ENCODE measurements at regions not wholly inside any gene's neighbourhood (a gene's known extent, or its start where the extent isn't known, plus 50 kb on each side); places are given as distances from the start of the nearest gene placed in this dataset.

DNA sequence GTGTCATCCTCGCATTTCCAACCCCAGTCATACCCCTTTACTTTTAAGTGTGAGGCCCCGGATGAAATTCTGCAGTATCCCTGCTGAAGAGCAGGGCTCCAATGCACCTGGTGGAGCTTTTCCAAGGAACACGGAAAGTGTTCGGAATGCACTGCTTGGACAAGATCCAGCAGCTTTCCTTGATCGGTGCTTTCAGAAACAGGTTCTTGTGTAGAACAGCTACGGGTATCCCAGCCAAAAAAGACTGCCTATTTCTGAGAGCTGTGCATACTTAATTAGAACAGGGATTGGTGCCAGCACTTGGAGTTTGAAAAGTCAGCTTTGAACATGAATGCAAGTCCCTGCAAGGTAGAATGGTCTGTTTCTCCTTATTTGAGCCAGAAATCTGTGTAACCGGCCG is 87.2 kb upstream of the C1QTNF9B start:
- no peak for DNase-seq

DNA sequence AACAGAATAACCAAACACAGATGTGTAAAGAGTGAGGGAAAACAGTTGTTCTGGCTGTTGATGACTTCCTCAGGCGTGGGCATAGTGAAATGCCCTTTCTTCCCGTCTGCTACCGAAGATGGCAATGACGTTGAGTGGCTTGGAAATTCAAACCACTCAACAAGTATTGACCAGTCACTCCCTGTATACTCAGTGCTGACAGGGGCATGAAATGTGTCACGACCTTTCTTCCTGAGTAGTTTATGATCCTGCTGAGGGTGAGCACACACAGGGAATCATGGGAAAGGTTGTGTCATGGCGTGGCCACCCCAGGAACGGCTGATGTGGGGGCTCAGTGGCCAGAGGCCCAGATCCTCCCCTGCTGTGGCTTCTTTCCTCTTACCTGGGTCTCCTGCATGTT is 87.8 kb upstream of the C1QTNF9B start:
- DNase-seq: no peak

DNA sequence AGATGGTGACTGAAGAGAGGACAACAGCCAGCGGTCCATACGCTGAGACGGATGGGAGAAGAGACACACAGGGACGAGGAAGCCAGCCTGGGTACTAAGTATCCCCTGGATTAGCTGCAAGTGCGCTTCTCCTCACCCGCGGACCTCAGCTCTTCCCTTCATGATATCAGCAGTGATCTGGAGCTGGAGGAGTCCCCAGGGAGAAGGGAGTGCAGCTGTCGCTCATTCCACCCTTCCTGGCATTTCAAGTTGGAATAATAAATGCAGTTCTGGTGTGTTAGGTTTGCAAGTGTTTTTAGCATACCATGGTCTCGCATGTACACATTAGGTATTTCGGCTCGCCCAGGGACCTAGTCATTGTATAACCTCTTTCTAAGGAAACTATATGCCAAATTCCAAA is 88.5 kb upstream of the C1QTNF9B start:
- DNase-seq: no peak

GRCh38 chr13:23986619-23987018 is 89.3 kb upstream of the C1QTNF9B start:
- DNase-seq: no peak

GRCh38 chr13:23987331-23987894 is 90.1 kb upstream of the C1QTNF9B start:
- DNase-seq: no peak

DNA sequence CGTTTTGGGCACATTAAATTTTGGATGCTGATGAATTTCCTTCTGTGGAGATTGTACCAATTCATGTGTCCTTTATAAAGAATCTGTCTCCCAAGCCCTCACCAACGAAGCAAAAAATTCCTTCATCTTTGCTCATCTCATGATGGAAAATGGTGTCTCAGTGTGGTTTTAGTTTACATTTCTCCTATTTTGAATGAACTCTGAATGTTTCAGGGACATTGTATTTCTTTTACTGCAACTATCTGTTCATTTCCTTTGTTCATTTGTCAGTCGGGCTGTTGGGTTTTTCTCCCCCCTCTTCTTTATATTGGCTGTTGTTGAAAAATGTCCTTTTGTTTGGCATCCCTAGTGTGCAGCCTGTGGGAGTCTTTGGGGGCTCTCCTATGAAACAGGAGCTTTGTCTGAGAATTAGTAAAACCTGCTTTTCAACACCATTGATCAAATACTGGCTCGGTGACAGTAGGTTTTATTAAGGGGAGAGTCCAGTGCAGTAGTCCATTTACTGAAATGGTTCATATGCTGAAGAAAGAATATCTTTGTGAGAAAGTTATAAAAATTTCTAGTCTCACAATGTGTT is 91.3 kb upstream of the C1QTNF9B start:
- DNase-seq: no peak

DNA sequence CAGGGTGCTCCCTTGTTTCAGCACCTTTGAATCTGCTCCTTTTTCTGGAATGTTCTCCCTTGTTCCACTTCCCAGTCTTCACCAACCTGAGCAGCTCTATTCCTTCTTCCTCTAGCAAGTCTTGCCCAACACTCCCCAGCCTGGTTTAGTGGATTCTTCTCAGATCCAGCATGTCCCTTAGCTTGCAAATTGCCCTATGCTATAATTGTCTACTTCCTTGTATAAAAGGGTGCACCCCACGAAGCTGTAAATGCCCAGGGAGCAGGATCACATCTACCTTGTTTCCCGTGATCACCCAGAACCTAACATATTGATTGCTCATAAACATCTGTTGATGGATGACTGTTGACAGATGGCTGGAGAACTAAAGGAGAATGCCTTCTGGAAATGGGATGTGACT is 93.2 kb upstream of the C1QTNF9B start:
- DNase-seq: no peak

GRCh38 chr13:23991119-23991518 is 93.8 kb upstream of the C1QTNF9B start:
- DNase-seq: no peak

DNA sequence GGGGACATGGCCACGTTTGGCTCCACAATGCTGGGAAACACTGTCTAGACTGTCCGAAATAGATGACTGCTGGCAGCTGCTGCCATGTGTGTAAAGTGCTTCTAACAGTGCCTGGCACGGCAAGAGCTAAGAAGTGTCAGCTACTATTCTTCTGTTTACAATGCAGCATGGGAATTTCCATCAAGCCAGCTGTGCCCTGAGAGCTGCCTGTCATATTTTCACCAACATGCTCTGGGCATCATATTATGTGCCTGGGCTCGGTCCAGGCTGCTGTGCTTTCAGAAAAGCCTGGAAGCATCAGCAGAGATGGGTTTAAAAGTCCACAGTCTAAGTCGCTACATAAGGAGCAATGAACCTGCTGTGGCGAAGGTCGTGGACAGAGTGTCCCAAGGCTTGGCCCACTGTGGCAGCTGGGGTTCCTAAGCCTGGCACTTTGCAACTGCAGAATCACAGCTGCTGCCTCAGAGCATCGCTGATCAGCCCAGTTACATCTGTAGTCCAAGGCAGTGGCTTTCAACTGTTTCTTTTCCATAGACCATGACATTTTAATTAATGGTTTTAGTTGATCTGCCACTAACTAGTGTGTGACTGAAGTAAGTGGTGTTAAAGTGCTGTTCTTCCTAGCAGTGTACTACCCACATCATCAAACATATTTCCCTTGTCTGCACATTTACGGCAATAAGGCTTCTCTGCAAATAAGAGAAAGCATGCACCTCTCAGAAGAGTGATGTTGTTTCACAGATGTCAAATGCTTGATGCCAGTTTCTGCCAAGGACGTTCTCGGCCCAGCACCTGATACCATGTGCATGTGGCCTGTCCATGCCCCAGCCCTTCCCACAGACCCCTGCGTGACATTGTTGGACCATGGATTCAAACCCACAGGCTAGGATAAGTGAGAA is 95.7 kb upstream of the C1QTNF9B start:
- DNase-seq: no peak

DNA sequence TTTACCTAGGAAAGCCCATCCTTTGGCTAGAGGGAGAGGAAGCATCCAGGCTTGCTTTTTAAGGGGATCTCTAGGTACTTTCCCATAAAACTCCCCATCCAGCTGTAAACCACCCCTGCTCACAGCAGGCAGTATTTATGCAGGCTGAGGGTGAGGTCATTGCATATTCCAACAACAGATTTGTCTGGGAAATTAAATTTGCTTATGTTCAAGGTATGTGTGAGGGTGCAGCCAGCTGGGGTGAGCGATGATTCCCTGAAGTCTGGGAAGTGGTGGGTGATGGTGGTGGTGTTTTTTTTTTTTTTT is 96.3 kb upstream of the C1QTNF9B start:
- DNase-seq: no peak

DNA sequence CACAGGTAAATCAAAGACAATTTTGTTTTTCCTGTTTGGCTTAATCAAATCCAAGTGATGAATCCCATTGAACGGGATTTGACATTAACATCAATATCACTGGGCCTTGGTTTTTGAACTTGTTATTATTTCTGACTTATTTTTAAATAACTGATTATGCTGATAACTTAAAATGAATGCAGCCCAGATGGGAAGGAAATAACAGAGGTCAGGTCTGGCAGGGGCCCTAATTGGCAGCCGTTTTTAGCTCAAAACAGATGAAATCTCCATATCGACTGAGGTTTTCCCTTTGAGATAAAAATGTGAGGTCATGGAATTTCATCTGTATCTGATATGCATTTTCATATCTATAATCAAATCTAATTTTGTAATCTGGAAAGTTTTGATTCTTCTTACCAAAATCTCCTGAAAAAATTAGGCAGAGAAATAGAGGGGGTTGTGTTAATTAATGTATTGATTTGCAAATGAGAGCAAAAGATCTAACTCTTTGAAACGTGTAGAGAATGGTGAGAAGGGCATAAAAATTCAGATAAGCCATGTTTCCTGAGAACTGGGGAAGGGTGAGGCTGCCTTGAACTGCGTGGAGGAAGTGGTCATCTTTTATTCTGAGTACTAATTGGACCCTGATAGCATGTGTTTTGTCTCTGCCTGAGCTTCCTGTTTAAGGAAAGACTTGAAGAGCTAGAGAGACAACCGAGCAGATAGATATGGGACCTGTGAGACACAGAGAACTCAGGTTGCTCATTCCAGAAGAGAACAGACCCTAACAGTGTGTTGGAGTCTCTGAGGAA is 98.2 kb upstream of the C1QTNF9B start:
- no peak for DNase-seq

DNA sequence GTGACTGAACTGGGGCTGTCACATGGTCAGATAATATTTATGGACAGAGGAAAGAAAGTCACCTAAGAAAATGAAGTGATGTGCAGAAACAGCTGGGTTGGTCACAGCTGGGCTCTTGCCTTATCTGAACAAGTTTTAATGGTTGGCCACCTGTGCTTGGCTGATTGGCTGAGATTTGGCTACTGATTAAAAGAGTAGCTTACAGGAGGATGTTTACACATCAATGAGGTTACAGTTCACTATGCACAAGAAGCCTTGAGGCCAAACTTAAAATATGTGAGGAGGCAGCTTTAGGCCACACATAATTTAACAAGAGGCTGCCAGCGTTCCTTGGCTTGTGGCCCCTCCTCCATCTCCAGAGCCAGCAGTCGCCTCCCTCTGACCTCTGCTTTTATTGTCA is 99.2 kb upstream of the C1QTNF9B start:
- DNase-seq: no peak

DNA sequence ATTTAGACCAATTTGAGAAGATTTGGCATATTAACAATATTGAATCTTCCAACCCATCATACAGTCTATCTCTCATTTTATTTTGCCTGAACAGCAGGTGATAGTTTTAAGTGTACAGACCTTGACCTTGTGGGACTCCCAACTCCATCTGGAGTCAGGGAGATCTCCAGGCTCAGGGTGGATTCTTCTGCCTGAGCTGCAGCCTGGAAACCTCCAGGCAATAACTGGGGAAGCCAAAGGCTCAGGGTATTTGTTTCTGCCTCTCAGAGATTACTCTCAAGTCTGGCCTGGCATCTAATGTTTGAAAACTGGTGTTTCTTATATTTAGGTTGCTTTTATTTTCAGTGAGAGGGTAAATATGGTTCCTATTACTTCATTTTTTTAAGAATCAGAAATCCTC is 102.1 kb upstream of the C1QTNF9B start:
- DNase-seq: no peak

DNA sequence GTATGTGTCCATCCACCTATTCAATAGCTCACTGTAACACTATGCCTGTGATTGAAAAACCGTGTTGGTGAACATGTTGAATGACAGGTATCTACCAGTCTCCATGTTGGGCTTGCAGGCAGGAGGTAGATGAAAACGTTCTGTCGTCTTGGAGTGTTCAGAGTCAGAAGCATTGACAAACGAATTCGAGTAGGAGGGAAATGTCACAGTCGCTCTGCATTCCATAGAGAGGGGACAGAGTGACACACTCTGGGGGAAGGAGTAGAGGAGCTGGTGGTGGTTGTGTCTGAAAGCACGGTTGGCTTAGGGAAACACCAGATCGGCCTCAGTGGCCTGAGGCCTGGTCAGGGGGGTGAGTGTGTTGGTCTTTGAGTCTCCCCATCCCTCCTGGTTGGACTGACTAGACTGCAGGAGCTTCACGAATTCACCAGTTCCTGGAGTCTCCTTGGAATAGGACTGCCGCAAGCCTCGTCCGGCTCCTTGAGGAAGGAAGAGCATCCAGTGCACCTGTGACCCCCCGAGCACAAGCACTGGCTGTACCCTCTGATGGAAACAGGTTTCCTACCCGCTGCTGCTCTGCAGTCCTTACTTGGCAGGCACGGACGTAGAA is 105.0 kb upstream of the C1QTNF9B start:
- DNase-seq: no peak

- DNase-seq: no peak
Observed at GRCh38 chr13:24004142-24004899, 107.0 kb upstream of the C1QTNF9B start.

GRCh38 chr13:24004971-24005370 is 107.7 kb upstream of the C1QTNF9B start:
- no peak for DNase-seq

DNA sequence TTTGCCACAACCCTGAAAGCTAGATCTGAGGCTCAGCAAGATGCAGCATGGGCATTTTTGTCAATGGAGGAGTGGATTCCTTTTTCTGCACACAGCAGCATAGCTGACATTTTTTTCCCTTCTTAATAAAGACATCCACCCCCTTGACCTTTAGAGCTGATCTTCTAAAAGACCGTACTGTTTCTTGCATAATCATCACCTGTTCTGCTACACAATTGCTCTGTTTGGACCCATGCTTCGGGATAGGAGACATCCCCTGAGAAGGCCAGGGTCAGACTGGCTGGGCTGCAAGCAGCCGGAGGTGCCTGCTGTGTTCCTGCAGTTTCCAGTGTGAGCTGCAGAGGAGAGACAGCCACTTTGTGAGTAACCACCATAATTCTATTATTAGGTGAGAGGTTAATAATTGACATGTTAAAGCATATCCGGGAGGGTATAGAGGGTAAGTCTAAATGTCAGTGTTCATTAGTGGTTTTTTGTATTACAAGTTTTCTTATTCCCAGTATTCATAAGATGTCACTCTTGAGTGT is 108.5 kb upstream of the C1QTNF9B start:
- no peak for DNase-seq

DNA sequence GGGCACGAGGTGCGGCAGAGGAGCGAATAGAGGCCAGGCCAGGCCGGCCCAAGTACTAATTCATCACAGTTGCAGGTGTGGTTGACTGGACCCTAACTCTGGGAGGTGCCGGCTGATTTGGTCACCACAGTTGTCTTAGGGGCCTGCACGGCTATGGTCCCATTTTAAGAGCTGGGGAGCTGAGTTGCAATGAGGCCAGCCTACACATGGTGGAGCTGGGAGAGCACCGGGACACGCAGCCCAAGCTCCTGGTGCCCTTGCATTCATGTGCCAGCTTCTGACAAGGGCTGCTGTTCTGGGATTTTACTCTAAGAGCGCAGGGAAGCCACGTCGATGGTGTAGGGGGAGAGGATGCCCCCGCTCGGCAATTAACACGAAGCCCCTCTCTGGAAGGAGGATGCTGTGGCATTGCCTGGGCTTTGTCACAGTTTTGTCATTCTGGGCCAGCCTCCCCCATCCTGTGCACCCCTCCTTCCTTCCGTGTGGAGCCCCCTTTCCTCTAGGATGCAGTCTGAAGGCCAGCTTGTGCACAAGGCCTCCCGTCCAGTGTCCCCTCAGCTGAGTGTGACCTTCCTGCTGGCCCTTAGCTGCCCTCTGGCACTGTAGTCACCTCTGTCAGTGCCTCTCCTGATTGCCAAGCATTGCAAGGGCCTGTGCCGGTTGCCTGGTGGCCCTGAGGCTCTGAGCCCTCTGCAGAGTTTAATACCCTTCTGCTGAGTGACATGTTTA is 109.4 kb upstream of the C1QTNF9B start:
- DNase-seq: no peak

DNA sequence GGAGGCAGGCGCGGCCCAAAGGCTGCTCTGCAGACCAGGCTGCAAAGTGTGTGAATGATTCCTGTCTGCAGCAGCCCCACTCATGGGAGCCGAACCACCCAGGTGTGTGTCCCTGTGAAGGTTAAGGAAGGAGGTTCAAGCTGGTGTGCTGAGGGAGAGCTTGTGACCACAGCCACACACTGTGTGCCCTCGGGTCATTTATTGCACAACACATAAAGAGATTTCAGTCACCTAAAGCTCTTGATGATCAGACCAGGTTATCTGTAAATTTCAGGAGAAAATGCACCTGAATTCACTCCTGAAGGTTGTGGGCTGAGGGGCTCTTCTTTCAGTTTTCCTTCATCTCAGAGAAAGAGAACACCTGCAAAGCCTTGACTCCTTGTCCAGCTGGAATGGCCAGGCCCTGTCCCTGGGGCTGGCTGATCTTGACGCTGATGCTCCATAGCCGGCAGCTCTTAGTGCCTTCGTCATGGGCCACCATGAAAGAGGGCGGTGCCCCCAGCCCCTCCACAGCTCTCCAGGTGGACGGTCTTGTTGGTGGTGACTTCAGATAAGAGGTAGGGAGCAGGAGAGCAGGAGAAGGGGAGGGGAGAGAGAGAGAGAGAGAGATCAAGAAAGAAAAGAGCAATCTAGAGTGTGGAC is 110.8 kb upstream of the C1QTNF9B start:
- no peak for DNase-seq

GRCh38 chr13:24008679-24009078 is 111.4 kb upstream of the C1QTNF9B start:
- DNase-seq: no peak

DNA sequence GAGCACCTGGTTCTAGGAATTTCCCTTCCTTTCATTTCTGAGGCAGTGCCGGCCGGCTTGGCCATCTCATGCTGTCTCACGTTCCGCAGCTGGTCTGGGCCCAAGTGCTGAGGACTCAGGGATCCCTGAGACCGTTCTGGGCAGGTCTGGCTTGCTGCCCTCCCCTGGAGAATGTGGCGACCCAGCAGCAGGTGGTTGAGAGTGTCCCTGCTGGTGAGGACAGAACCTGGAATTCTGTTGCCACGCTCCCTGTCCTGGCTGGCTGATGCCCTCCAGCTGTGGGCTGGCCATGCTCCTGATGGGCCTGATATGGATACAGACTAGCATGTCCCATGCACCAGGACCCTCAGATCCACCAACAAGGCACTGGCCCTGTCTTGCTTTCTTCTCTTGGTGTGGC is 114.0 kb upstream of the C1QTNF9B start:
- DNase-seq: no peak
